Naive thymus-derived CD8-positive, alpha-beta T cell (primary cell): ENCODE measurements at regions not wholly inside any gene's neighbourhood (a gene's known extent, or its start where the extent isn't known, plus 50 kb on each side); places are given as distances from the start of the nearest gene placed in this dataset.

Source experiments
- ATAC-seq, 2 donors: fragments of 150-1000 bp; cut with Tn5 transposase in 1 of 2; sonication (Bioruptor Pico), chemical (Tn5 transposase) in 1 of 2; 1 replicate in 1 of 2; 2 replicates in 1 of 2; pipeline ENCODE4 v1.10.0; 2021; ENCODE audit warnings: mild to moderate bottlenecking in 2 of 2, moderate library complexity in 2 of 2
- POLR2A ChIA-PET: fragments of 350-600 bp; sonication (Branson Sonifier 250); formaldehyde crosslinking; loops from one replicate; lab custom pipeline; 2021; ENCODE audit warnings: antibody characterized with exemption; lab: Charles Lee
- DNase-seq, 10 donors: peaks; one replicate each; pipeline versions ENCODE4 v3.0.0 to v3.0.0-alpha.2; 2020 to 2022
- H3K27ac Mint-ChIP-seq, 10 donors: one replicate each; pipeline ENCODE4 v1.8.0; 2020 to 2022; ENCODE audit warnings: mild to moderate bottlenecking in 10 of 10, mixed read lengths in 10 of 10, moderate library complexity in 4 of 10, inconsistent platforms in 1 of 10
- H3K27me3 Mint-ChIP-seq, 5 donors: one replicate each; pipeline ENCODE4 v1.8.0; 2021 to 2022; ENCODE audit warnings: mixed read lengths in 5 of 5
- H3K36me3 Mint-ChIP-seq, 3 donors: one replicate each; pipeline ENCODE4 v1.8.0; 2020 to 2022; ENCODE audit warnings: mixed read lengths in 3 of 3, mild to moderate bottlenecking in 2 of 3, inconsistent platforms in 1 of 3
- H3K4me1 Mint-ChIP-seq, 4 donors: one replicate each; pipeline ENCODE4 v1.8.0; 2021 to 2022; ENCODE audit warnings: mixed read lengths in 4 of 4
- H3K4me3 Mint-ChIP-seq, 10 donors: one replicate each; pipeline ENCODE4 v1.8.0; 2020 to 2022; ENCODE audit warnings: mild to moderate bottlenecking in 10 of 10, mixed read lengths in 10 of 10, moderate library complexity in 6 of 10, inconsistent platforms in 1 of 10
- H3K9me3 Mint-ChIP-seq, 9 donors: one replicate each; pipeline ENCODE4 v1.8.0; 2020 to 2022; ENCODE audit warnings: mixed read lengths in 9 of 9, mild to moderate bottlenecking in 3 of 9, inconsistent platforms in 1 of 9, moderate library complexity in 1 of 9

GRCh38 chr5:82499725-82500244 lies 221.6 kb upstream of the RPS23 start:
- H3K27me3 Mint-ChIP-seq, result peaks cover 0 to 11% (median 0%) of the 10 kb centered on the region in 5 donors
- DNase-seq, result no peak
- H3K9me3 Mint-ChIP-seq, result peaks cover 0 to 2% (median 0%) of the 10 kb centered on the region in 9 donors
- H3K4me1 Mint-ChIP-seq, result peaks cover 0 to 2% (median 0%) of the 10 kb centered on the region in 4 donors
- POLR2A ChIA-PET, result no interaction called here
- H3K36me3 Mint-ChIP-seq, result no peaks in the 10 kb centered on the region
- H3K27ac Mint-ChIP-seq, result no peak overlapping the region
- no peak for ATAC-seq
- no peak overlapping the region for H3K4me3 Mint-ChIP-seq

- Mint-ChIP-seq H3K4me1 (peaks cover 0 to 5% (median under 1%) of the 10 kb centered on the region in 4 donors), H3K27ac (no peak overlapping the region), H3K9me3 (peaks cover 0 to 2% (median 0%) of the 10 kb centered on the region in 9 donors), H3K27me3 (peaks cover 0 to 16% (median 0%) of the 10 kb centered on the region in 5 donors), H3K36me3 (no peaks in the 10 kb centered on the region), H3K4me3 (no peak overlapping the region)
- POLR2A ChIA-PET, result no interaction called here
- DNase-seq, result no peak
- no peak for ATAC-seq
These were observed 219.1 kb upstream of the RPS23 start for GRCh38 chr5:82497242-82497641.

DNA sequence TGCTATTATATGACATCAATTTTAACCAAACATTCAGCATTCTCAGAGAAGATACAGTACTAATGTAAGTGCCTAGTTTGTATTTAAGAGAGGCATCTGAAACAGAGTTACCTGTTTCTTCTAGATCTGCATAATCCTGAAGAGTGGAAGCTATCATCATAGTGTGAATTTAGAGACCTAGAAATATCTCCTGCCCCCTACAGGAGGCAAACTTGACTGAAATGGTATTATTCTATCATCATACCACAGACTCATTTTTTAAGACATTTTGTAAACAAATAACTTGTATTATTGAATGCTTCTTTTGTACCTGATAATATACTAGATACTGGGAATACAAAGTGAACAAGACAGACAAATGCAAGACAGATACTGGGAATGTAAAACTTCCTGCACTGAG lies 216.8 kb upstream of the RPS23 start:
- Mint-ChIP-seq H3K27ac (no peak overlapping the region), H3K36me3 (no peaks in the 10 kb centered on the region), H3K27me3 (peaks cover 0 to 19% (median 0%) of the 10 kb centered on the region in 5 donors), H3K4me3 (no peak overlapping the region), H3K4me1 (peaks cover 0 to 5% (median under 1%) of the 10 kb centered on the region in 4 donors), H3K9me3 (no peaks in the 10 kb centered on the region)
- DNase-seq, result no peak
- POLR2A ChIA-PET, result no interaction called here
- no peak for ATAC-seq

DNA sequence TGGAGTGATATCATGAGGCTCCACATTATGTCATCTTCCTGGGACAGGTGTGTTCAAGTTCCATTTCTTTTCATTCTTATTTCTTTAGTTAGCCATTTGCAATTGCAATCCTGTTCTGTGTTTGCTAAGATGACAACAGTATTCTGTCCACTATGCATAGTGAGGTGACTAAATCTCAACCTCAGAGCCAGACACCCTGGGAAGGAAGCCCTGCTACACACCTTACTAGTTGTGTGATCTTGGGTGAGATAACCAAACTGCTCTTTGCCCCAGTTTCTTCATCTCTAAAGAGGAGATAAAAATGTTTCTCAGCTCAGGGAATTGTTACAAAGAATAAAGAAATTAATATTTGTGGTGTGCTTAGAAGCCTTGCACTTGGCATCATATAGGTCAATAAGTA lies 215.1 kb upstream of the RPS23 start:
- POLR2A ChIA-PET, result no interaction called here
- Mint-ChIP-seq H3K27me3 (peaks cover 0 to 26% (median 0%) of the 10 kb centered on the region in 5 donors), H3K4me1 (peaks cover 0 to 5% (median 0%) of the 10 kb centered on the region in 4 donors), H3K4me3 (no peak overlapping the region), H3K27ac (no peak overlapping the region), H3K36me3 (no peaks in the 10 kb centered on the region), H3K9me3 (no peaks in the 10 kb centered on the region)
- no peak for ATAC-seq
- no peak for DNase-seq

DNA sequence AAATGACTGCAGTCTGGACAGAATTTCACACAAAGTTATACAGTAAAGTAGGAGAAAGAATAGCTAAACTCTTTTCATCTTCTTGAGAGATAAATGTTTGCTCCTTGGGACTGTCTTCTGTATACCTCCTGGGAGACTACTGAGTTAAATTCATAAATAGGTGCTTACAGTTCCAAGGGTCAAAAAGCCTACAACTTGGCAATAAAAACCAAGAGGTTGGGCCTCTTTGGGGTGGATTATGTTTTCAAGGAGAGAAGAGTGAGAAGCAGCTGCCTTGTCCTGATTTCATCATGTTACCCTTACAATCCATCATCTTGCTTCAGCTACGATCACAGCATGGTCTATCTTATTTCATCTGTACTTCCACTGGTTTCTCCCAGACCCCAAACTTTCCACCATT lies 213.2 kb upstream of the RPS23 start:
- peaks cover 0 to 26% (median 0%) of the 10 kb centered on the region in 5 donors for H3K27me3 Mint-ChIP-seq
- POLR2A ChIA-PET, result no interaction called here
- H3K4me3 Mint-ChIP-seq, result no peak overlapping the region
- peaks cover 0 to 5% (median 0%) of the 10 kb centered on the region in 4 donors for H3K4me1 Mint-ChIP-seq
- no peak for DNase-seq
- ATAC-seq, result no peak
- H3K36me3 Mint-ChIP-seq, result no peaks in the 10 kb centered on the region
- H3K27ac Mint-ChIP-seq, result no peak overlapping the region
- no peaks in the 10 kb centered on the region for H3K9me3 Mint-ChIP-seq

DNA sequence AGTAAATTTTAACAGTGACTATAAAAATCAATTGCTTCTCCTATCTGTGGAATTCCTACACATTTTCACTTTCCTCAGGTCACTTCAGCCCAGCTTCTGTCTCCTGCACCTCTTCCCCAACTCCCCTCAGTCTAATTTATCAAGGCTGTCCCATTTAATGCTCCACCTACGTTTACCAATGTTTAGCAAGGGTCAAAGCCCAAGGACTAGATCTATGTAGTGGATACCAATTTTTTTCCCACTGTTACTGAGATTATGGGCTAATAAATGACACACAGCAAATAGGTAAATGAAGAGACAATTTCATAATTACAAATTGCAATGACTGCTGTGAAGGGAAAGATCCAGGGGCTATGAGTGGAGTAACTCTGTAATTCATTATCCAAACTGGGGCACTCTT lies 211.5 kb upstream of the RPS23 start:
- Mint-ChIP-seq H3K27ac (no peak overlapping the region), H3K27me3 (peaks cover 0 to 19% (median 0%) of the 10 kb centered on the region in 5 donors), H3K36me3 (no peaks in the 10 kb centered on the region), H3K4me1 (peaks cover 0 to 5% (median 0%) of the 10 kb centered on the region in 4 donors), H3K4me3 (no peak overlapping the region), H3K9me3 (peaks cover 0 to 2% (median 0%) of the 10 kb centered on the region in 9 donors)
- ATAC-seq (no peak), DNase-seq (no peak)
- POLR2A ChIA-PET, result no interaction called here

GRCh38 chr5:82487131-82487530 lies 209.0 kb upstream of the RPS23 start:
- ATAC-seq (no peak), DNase-seq (no peak)
- no peaks in the 10 kb centered on the region for H3K4me1 Mint-ChIP-seq
- H3K9me3 Mint-ChIP-seq, result peaks cover 0 to 2% (median 0%) of the 10 kb centered on the region in 9 donors
- POLR2A ChIA-PET, result no interaction called here
- H3K4me3 Mint-ChIP-seq, result no peak overlapping the region
- peaks cover 0 to 16% (median 2%) of the 10 kb centered on the region in 5 donors for H3K27me3 Mint-ChIP-seq
- H3K27ac Mint-ChIP-seq, result no peak overlapping the region
- H3K36me3 Mint-ChIP-seq, result no peaks in the 10 kb centered on the region

DNA sequence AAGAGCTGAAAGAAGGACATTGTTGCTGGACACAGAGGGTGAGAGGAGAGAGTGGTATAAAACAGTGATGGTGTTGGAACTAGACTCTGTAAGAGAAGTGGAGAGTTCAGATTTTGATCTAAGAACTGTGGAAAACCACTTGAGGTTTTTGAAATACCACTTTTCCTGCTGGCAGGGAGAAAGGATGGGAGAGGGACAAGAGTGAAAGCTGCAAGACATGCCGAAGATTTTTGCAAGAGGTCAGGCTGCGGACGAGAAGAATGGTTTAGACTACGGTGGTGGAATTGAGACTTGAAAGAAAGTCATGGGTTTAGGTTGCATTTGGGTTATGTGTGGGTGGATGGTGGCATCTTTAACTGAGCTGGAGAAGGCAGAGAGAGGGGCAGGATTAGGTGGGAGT lies 202.2 kb upstream of the RPS23 start:
- H3K4me3 Mint-ChIP-seq, result no peak overlapping the region
- no peaks in the 10 kb centered on the region for H3K4me1 Mint-ChIP-seq
- ATAC-seq (no peak), DNase-seq (no peak)
- no peaks in the 10 kb centered on the region for H3K36me3 Mint-ChIP-seq
- H3K9me3 Mint-ChIP-seq, result no peaks in the 10 kb centered on the region
- H3K27me3 Mint-ChIP-seq, result peaks cover 3 to 14% (median 10%) of the 10 kb centered on the region in 5 donors
- H3K27ac Mint-ChIP-seq, result no peak overlapping the region
- POLR2A ChIA-PET, result no interaction called here

DNA sequence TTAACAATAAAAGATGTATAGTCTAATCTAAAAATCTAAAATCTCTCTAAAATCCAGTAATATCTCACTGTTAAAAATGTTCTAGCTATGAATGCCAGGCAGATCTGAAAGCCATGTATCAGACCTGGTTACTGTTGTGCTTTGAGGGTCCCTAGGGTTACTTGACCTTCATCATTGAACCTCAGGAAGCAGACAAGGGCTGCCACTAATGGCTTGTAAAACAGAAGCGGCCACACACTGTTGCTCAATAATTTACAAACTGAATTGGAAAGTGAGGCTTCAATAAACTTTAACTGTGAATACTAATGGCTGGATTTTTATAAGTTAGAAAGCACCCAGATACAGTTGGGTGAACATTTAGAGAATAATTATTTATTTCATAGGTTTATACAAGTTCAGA lies 198.0 kb upstream of the RPS23 start:
- Mint-ChIP-seq H3K27ac (no peak overlapping the region), H3K36me3 (no peaks in the 10 kb centered on the region), H3K27me3 (peaks cover 3 to 14% (median 11%) of the 10 kb centered on the region in 5 donors), H3K4me3 (no peak overlapping the region), H3K9me3 (no peaks in the 10 kb centered on the region), H3K4me1 (no peaks in the 10 kb centered on the region)
- POLR2A ChIA-PET, result no interaction called here
- DNase-seq, result no peak
- no peak for ATAC-seq

- Mint-ChIP-seq H3K27ac (no peak overlapping the region), H3K9me3 (no peaks in the 10 kb centered on the region), H3K4me1 (no peaks in the 10 kb centered on the region), H3K27me3 (peaks cover 0 to 7% (median 4%) of the 10 kb centered on the region in 5 donors), H3K4me3 (no peak overlapping the region), H3K36me3 (no peaks in the 10 kb centered on the region)
- DNase-seq (no peak), ATAC-seq (no peak)
- POLR2A ChIA-PET, result no interaction called here
These were observed 195.1 kb upstream of the RPS23 start for GRCh38 chr5:82473262-82473661.

GRCh38 chr5:82470185-82470994 lies 192.2 kb upstream of the RPS23 start:
- Mint-ChIP-seq H3K4me1 (no peaks in the 10 kb centered on the region), H3K27ac (no peak overlapping the region)
- POLR2A ChIA-PET, result no interaction called here

GRCh38 chr5:82466986-82467561 lies 188.9 kb upstream of the RPS23 start:
- DNase-seq (no peak), ATAC-seq (no peak)
- Mint-ChIP-seq H3K4me3 (no peak overlapping the region), H3K4me1 (no peaks in the 10 kb centered on the region), H3K9me3 (peaks cover 0 to 9% (median 0%) of the 10 kb centered on the region in 9 donors), H3K27ac (no peak overlapping the region), H3K36me3 (no peaks in the 10 kb centered on the region), H3K27me3 (no peaks in the 10 kb centered on the region)
- POLR2A ChIA-PET, result no interaction called here

More at GRCh38 chr5:82470185-82470994, 192.2 kb upstream of the RPS23 start:
- no peaks in the 10 kb centered on the region for H3K36me3 Mint-ChIP-seq
- peaks cover 0 to 3% (median 1%) of the 10 kb centered on the region in 5 donors for H3K27me3 Mint-ChIP-seq
- H3K4me3 Mint-ChIP-seq, result no peak overlapping the region
- ATAC-seq, result no peak
- no peak for DNase-seq
- no peaks in the 10 kb centered on the region for H3K9me3 Mint-ChIP-seq

DNA sequence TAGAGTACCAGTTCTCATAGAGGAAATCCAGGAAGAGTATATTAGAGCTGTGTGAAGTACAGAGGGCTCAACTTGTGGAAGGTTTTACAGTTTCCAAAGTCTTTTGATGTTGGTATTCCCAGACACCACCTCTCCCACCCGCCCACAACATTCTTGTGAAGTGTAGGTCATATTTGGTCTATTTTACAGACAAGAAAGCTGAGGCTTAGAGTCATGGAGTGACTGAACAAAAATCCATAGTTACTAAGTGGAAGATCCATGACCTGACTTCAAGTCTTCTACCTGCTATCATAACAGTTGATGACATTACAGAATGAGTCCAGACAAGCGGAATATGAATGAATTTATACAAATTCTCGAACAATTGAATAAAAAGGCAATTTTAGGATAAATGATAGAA lies 187.1 kb upstream of the RPS23 start:
- Mint-ChIP-seq H3K36me3 (no peaks in the 10 kb centered on the region), H3K9me3 (peaks cover 0 to 9% (median 0%) of the 10 kb centered on the region in 9 donors), H3K27ac (no peak overlapping the region), H3K27me3 (peaks cover 0 to 6% (median 0%) of the 10 kb centered on the region in 5 donors), H3K4me3 (no peak overlapping the region), H3K4me1 (no peaks in the 10 kb centered on the region)
- POLR2A ChIA-PET, result no interaction called here
- DNase-seq, result no peak
- no peak for ATAC-seq
